ENCODE measurements at regions not wholly inside any gene's neighbourhood (a gene's known extent, or its start where the extent isn't known, plus 50 kb on each side); places are given as distances from the start of the nearest gene placed in this dataset.

DNA sequence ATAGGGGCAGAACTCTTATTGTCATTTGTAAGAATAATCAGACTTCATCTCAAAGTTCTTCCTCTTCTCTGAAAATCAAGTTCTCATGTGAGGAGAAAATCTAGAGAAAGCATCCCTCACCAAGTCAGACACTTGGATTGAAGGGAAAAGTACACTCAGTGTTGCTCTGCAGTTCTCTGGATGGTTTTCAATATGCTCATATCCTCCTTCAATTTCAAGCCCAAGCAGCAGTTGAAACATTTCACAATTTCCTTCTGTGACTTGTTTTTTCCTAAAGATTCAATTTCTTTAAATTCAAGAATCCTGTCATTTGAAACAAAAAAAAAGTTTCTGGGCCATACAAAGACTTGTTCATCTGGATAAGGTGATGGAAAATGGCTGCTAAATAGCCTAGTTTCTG is 140.2 kb upstream of the AHI1 start:
- Histone ChIP-seq H3K27me3 (replicated peaks; ENCODE audit: insufficient read depth, low read length) (no peaks in the 10 kb centered on the region), H3K9ac (ENCODE audit: low read length) (no peak overlapping the region), H2AFZ (ENCODE audit: low read length) (no peak overlapping the region), H3K27ac (ENCODE audit: low read length) (no peak overlapping the region), H3K9me2 (replicated peaks; ENCODE audit: insufficient read depth, low read length) (no peaks in the 10 kb centered on the region), H3K36me3 (replicated peaks; ENCODE audit: insufficient read depth, low read length) (no peaks in the 10 kb centered on the region), H3F3A (ENCODE audit: insufficient read depth, low read length) (no peaks in the 10 kb centered on the region), H3K4me2 (ENCODE audit: low read depth, low read length) (no peak overlapping the region), H3K79me2 (ENCODE audit: low read length) (no peaks in the 10 kb centered on the region), H4K20me1 (ENCODE audit: insufficient read depth, low read length) (no peaks in the 10 kb centered on the region), H3K9me3 (replicated peaks; ENCODE audit: insufficient read depth, low read length) (no peaks in the 10 kb centered on the region), H3K4me1 (ENCODE audit: low read length) (no peaks in the 10 kb centered on the region), H3K4me3 (ENCODE audit: low read length) (no peak overlapping the region)
- TF ChIP-seq, protein P1, sequence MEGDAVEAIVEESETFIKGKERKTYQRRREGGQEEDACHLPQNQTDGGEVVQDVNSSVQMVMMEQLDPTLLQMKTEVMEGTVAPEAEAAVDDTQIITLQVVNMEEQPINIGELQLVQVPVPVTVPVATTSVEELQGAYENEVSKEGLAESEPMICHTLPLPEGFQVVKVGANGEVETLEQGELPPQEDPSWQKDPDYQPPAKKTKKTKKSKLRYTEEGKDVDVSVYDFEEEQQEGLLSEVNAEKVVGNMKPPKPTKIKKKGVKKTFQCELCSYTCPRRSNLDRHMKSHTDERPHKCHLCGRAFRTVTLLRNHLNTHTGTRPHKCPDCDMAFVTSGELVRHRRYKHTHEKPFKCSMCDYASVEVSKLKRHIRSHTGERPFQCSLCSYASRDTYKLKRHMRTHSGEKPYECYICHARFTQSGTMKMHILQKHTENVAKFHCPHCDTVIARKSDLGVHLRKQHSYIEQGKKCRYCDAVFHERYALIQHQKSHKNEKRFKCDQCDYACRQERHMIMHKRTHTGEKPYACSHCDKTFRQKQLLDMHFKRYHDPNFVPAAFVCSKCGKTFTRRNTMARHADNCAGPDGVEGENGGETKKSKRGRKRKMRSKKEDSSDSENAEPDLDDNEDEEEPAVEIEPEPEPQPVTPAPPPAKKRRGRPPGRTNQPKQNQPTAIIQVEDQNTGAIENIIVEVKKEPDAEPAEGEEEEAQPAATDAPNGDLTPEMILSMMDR (IDR thresholded peaks at IDR 0.05; ENCODE audit: low read length): no peak
- TF ChIP-seq EZH2 (optimal IDR thresholded peaks at IDR 0.05; ENCODE audit: low read depth, low read length): no peak
- no peak for TF ChIP-seq EZH2phosphoT487 (IDR thresholded peaks at IDR 0.05; ENCODE audit: low read length)
- no peak for DNase-seq

DNA sequence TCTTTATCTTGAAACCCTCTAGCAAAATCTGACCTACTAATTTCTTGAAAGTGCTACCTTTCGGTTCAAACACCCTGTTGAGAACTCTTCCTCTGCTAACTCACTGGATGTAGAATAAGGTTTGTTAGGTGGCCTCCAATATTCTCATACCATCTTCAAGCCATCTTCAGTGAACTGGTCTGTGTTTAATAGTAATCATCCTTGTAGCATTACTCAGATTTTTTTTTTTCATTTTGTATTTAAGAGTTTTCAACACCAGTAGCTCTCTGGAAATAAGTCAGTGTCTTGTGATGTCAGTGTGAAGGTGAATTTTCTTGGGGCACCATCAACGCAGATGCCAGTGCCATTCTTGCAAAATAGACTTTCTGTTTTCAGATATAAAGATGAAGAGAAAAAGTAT is 140.6 kb upstream of the AHI1 start:
- H2AFZ ChIP-seq (ENCODE audit: low read length): no peak overlapping the region
- no peaks in the 10 kb centered on the region for H3K27me3 ChIP-seq (replicated peaks; ENCODE audit: insufficient read depth, low read length)
- no peak overlapping the region for H3K27ac ChIP-seq (ENCODE audit: low read length)

DNA sequence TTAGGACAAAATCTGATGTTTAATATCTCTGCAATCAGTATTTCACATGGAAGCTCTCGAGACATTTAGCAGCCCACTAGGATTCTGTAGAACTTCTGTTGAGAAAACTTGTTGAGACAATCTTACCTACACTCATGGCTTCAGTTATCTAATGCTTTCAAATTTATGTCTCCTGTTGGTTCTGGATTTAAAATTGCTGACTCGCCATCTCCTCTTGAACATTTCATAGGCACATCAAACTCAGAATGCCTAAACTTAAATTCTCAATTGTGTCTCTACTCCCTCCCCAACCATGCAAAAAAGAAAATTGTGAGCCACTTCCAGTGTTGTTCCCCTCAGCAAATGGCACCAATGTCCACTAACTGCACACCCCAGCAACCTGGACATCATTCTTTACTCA is 142.5 kb upstream of the AHI1 start:
- DNase-seq: no peak
- Histone ChIP-seq H3K4me3 (ENCODE audit: low read length) (no peak overlapping the region), H3K79me2 (ENCODE audit: low read length) (no peaks in the 10 kb centered on the region), H2AFZ (ENCODE audit: low read length) (no peak overlapping the region), H3K27me3 (replicated peaks; ENCODE audit: insufficient read depth, low read length) (no peaks in the 10 kb centered on the region), H4K20me1 (ENCODE audit: insufficient read depth, low read length) (no peaks in the 10 kb centered on the region), H3K9me3 (replicated peaks; ENCODE audit: insufficient read depth, low read length) (no peaks in the 10 kb centered on the region), H3K4me2 (ENCODE audit: low read depth, low read length) (no peak overlapping the region), H3F3A (ENCODE audit: insufficient read depth, low read length) (no peaks in the 10 kb centered on the region), H3K9ac (ENCODE audit: low read length) (no peak overlapping the region), H3K4me1 (ENCODE audit: low read length) (no peaks in the 10 kb centered on the region), H3K36me3 (replicated peaks; ENCODE audit: insufficient read depth, low read length) (no peaks in the 10 kb centered on the region), H3K27ac (ENCODE audit: low read length) (no peak overlapping the region), H3K9me2 (replicated peaks; ENCODE audit: insufficient read depth, low read length) (no peaks in the 10 kb centered on the region)
- TF ChIP-seq, protein P1 (IDR thresholded peaks at IDR 0.05; ENCODE audit: low read length): no peak
- TF ChIP-seq EZH2 (optimal IDR thresholded peaks at IDR 0.05; ENCODE audit: low read depth, low read length) (no peak), EZH2phosphoT487 (IDR thresholded peaks at IDR 0.05; ENCODE audit: low read length) (no peak)

More for the DNA sequence above, 140.6 kb upstream of the AHI1 start:
- Histone ChIP-seq H3F3A (ENCODE audit: insufficient read depth, low read length) (no peaks in the 10 kb centered on the region), H3K36me3 (replicated peaks; ENCODE audit: insufficient read depth, low read length) (no peaks in the 10 kb centered on the region), H3K4me3 (ENCODE audit: low read length) (no peak overlapping the region), H3K9me2 (replicated peaks; ENCODE audit: insufficient read depth, low read length) (no peaks in the 10 kb centered on the region), H3K4me1 (ENCODE audit: low read length) (no peaks in the 10 kb centered on the region), H4K20me1 (ENCODE audit: insufficient read depth, low read length) (no peaks in the 10 kb centered on the region), H3K4me2 (ENCODE audit: low read depth, low read length) (no peak overlapping the region), H3K9ac (ENCODE audit: low read length) (no peak overlapping the region), H3K79me2 (ENCODE audit: low read length) (no peaks in the 10 kb centered on the region), H3K9me3 (replicated peaks; ENCODE audit: insufficient read depth, low read length) (no peaks in the 10 kb centered on the region)
- no peak for DNase-seq
- TF ChIP-seq EZH2 (optimal IDR thresholded peaks at IDR 0.05; ENCODE audit: low read depth, low read length) (no peak), EZH2phosphoT487 (IDR thresholded peaks at IDR 0.05; ENCODE audit: low read length) (no peak)
- TF ChIP-seq, protein P1 (IDR thresholded peaks at IDR 0.05; ENCODE audit: low read length): no peak
